ENCODE measurements at regions not wholly inside any gene's neighbourhood (a gene's known extent, or its start where the extent isn't known, plus 50 kb on each side); places are given as distances from the start of the nearest gene placed in this dataset.
"Not testable (repeated sequence)": the region's sequence is repeated elsewhere in the genome, so short reads cannot be mapped to it uniquely, and the experiment has no call there.

DNA sequence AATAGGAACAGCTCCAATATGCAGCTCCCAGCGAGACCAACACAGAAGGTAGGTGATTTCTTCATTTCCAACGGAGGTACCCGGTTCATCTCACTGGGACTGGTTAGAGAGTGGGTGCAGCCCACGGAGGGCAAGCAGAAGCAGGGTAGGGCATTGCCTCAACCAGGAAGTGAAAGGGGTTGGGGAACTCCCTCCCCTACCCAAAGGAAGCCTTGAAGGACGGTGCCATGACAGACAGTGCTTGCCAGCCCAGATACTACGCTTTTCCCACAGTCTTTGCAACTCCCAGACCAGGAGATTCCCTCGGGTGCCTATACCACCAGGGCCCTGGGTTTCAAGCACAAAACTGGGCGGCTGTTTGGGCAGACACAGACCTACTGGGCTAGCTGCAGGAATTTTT is 576.9 kb upstream of the NECTIN3 start:
- no peak for DNase-seq

- DNase-seq, result no peak
Measured at GRCh38 chr3:110495201-110495927, 576.3 kb upstream of the NECTIN3 start.

GRCh38 chr3:110504401-110504800 is 567.2 kb upstream of the NECTIN3 start:
- DNase-seq, result no peak

DNA sequence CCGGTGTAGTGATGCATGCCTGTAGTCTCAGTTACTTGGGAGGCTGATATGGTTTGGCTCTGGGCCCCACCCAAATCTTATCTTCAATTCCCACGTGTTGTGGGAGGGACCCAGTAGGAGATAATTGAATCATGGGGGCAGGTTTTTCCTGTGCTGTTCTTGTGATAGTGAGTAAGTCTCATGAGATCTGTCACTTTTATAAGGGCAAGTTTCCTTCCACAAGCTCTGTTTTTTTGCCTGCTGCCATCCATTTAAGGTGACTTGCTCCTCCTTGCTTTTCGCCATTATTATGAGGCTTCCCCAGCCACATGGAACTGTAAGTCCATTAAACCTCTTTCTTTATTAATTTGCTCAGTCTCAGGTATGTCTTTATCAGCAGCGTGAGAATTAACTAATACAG is 566.7 kb upstream of the NECTIN3 start:
- no peak for DNase-seq

DNA sequence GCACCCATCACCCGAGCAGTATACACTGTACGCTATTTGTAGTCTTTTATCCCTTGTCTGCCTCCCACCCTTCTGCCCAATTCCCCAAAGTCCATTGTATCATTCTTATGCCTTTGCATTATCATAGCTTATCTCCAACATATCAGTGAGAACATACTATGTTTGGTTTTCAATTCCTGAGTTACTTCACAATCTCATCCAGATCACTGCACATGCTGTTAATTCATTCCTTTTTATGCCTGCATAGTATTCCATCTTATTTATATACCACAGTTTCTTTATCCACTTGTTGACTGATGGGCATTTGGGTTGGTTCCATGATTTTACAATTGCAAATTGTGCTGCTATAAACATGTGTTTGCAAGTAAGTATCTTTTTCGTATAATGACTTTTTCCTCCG is 564.7 kb upstream of the NECTIN3 start:
- no peak for DNase-seq

GRCh38 chr3:110507570-110507969 is 564.0 kb upstream of the NECTIN3 start:
- DNase-seq, result not testable (repeated sequence)

GRCh38 chr3:110512961-110513360 is 558.7 kb upstream of the NECTIN3 start:
- no peak for DNase-seq

DNA sequence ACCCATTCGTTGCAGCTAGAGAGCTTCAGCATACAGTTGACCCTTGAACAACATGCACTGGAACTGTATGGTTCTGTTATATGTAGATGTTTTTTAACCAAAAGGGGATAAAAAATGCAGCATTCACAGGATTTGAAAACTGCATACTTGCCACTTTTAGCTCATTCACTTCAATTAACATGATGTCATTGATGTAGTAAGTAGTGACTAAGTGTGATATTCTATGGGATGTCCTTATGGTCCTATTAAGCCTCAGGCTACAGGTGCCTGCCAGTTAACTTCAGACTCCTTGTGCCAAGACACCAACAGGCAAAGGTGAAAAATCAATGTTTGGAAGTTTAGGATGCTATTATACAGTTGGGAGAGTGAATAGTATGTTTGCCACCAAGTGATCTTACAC is 553.6 kb upstream of the NECTIN3 start:
- no peak for DNase-seq

GRCh38 chr3:110519071-110519470 is 552.5 kb upstream of the NECTIN3 start:
- no peak for DNase-seq

- DNase-seq, result peak; percentile 92
Measured at GRCh38 chr3:110521019-110521418, 550.6 kb upstream of the NECTIN3 start.

- not testable (repeated sequence) for DNase-seq
Measured at GRCh38 chr3:110525558-110526064, 546.0 kb upstream of the NECTIN3 start.

GRCh38 chr3:110526777-110527727 is 544.6 kb upstream of the NECTIN3 start:
- peak; percentile 96 for DNase-seq

- no peak for DNase-seq
Measured at GRCh38 chr3:110528305-110529121, 543.1 kb upstream of the NECTIN3 start.

GRCh38 chr3:110530902-110531301 is 540.7 kb upstream of the NECTIN3 start:
- no peak for DNase-seq

GRCh38 chr3:110533089-110533488 is 538.5 kb upstream of the NECTIN3 start:
- peak; percentile 16 for DNase-seq

DNA sequence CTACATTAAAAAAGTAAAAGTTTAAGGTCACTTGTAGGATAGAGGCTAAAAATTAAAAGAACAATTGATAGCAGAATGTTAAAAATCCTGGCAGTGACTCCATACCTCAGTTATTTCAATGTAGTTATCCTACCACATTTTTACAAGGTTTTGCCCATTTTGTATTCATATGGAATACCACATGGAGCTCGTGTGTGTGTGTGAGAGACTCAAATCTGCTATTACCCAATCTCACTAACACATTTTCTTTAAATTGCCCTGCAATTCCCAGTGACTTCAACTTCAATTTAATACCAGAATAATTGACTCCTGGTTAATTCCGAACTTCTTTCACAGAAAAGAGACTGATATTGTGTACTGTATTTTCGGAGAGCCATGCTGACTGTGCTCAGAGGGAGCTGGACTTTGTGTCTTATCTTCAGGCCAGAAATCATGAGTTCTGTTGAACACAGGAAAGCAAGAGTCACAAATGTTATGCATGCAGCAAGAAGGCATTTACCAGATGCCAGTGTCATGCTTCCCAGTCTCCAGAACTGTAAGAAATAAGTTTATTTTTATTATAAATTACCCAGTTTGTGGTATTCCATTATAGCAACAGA is 529.0 kb upstream of the NECTIN3 start:
- peak; percentile 45 for DNase-seq

DNA sequence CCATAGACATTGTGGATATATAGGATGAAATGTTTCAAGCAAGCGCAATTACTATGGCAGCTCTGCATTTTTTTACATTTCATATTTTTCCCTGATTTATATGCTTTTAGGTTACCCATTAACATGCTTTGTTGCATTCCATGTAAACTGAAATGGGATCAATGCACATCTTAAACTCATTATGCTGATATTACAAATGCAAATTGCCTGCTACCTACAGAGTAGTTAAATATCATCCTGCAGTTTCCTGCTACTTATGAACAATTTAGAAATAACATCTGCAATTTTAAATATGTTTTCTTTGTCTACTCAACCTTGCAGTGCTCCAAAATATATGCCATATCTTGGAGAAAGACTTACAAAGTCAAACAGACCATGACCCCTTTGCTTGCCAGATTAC is 526.9 kb upstream of the NECTIN3 start:
- no peak for DNase-seq

GRCh38 chr3:110550511-110550910 is 521.1 kb upstream of the NECTIN3 start:
- no peak for DNase-seq

DNA sequence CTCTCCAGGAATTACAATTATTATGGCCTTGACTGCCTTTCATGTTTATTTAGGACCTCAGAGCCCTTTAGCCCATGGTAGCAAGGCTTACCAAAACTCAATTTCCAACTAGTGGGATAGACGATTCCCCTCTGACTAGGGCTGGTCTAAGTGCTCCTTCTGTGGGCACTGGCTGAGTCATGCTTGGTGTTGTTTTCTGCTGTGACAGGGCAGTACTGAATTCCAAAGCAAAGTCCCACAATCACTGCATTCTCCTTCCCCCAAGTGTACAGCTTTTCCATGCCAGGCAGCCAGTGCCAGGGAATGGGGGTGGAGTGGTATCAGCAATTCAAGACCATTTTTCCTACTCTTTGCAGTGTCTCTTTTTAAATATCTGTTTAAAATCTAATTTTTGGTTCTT is 509.0 kb upstream of the NECTIN3 start:
- no peak for DNase-seq

DNA sequence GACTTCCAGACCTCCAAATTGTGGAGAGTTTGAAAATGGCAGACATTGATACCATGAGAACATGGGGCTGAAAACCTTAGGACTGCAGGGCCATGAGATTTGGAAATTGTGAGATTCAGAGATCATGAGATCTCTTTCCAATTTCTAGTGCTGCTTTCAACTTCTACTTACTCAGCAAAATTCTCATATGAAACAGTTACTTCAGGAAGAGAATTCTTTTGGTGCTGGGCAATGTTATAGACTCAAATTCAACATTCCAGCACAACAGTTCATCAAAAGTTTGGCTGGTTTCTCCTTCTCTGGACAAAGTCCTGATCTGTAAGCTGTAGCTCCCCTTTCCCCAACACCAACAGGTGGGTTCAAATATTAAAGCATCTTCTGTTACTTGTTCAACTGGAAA is 506.9 kb upstream of the NECTIN3 start:
- no peak for DNase-seq

DNA sequence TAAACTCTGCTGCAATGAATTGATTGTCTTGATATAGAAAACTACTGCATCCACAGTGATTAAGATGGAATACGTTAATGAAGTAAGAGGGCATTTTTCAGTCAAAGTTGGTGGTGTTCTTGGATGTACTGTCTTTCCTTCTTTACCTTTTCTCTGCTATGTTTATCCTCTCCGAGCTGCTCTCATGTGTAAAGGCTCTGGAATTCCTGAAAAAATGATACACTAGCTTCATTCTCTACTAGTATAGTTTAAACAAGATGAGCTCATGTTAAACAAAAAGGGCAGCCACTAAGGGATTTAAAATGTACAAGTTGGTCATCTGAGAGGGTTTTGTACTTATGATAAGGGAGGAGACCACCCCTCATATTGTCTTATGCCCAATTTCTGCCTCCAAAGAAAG is 504.6 kb upstream of the NECTIN3 start:
- DNase-seq, result no peak

GRCh38 chr3:110568246-110568645 is 503.4 kb upstream of the NECTIN3 start:
- DNase-seq, result peak; percentile 91

DNA sequence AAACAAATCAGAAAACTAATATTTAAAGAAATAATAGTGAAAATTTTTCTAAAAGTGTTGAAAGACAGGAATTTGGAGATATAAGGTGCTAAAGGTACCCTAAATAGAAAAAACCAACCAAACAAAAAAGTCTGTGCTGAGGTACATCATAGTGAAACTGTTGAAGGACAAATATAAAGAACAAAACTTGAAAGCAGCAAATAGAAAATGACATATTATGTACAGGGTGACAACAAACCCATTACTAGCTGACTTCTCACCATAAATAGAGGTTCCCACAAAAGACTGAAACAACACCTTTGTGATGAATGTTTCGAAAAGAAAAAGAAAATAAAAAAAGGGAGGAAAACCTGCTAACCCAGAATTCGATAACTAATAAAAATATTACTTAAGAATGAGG is 502.5 kb upstream of the NECTIN3 start:
- no peak for DNase-seq
